ENCODE measurements at regions not wholly inside any gene's neighbourhood (a gene's known extent, or its start where the extent isn't known, plus 50 kb on each side); places are given as distances from the start of the nearest gene placed in this dataset.

DNA sequence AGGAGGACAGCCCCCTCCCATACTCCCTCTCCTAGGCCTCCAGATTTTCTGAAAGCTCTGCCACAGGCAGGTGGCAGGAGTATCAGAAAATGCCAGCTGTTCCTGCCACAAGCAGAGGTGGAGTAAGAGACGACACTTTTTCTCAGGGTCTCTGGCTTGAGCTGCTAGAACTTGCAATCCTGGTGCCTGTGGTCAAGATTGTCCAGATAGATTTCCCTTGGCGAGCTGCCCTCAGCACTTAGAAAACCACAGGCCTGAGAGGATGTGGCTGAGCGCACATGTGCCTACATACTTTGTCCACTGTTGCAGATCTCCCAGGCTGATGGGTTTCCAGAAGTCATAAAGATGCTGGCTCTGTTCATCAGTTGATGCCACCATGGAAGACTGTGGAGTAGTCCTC is 65.7 kb upstream of the NAV2 start:
- TF ChIP-seq POLR2AphosphoS5 (IDR thresholded peaks at IDR 0.05; ENCODE audit: borderline replicate concordance, low read depth, low read length) (no peak), EZH2 (IDR thresholded peaks at IDR 0.05) (no peak), FOXP2 (optimal IDR thresholded peaks at IDR 0.05; ENCODE audit: control extremely low read depth, extremely low read length, insufficient read depth) (no peak)
